Activated gamma-delta T cell (primary cell): ENCODE measurements at regions not wholly inside any gene's neighbourhood (a gene's known extent, or its start where the extent isn't known, plus 50 kb on each side); places are given as distances from the start of the nearest gene placed in this dataset.

ENCODE experiments used
- DNase-seq: peaks from one replicate; lab custom pipeline; 2025; lab: John Stamatoyannopoulos, UW

- DNase-seq = no peak
Observed at GRCh38 chrX:106510713-106511403, 100.9 kb upstream of the RADX start.
